Spleen (tissue), 7 donors: ENCODE measurements at regions not wholly inside any gene's neighbourhood (a gene's known extent, or its start where the extent isn't known, plus 50 kb on each side); places are given as distances from the start of the nearest gene placed in this dataset.

Experiments
- CTCF ChIP-seq, 11 experiments: fragments of 200-600 bp in 7 of 11; fragments of 450-650 bp in 4 of 11; sonication (generic) in 4 of 11; IDR thresholded peaks in 8 of 11; conservative IDR thresholded peaks in 3 of 11; 1 replicate in 7 of 11; 2 replicates in 4 of 11; pipeline versions ENCODE4 v1.4.0 to v1.8.0; 2016 to 2021; ENCODE audit warnings: antibody characterized with exemption in 11 of 11, inconsistent platforms in 4 of 11, mild to moderate bottlenecking in 1 of 11
- POLR2A ChIP-seq, 3 donors: fragments of 450-650 bp; IDR thresholded peaks; one replicate each; pipeline ENCODE4 v1.5.1; 2017; ENCODE audit warnings: antibody characterized with exemption in 3 of 3, mild to moderate bottlenecking in 1 of 3
- POLR2AphosphoS5 ChIP-seq, 3 donors: sonication (generic); formaldehyde crosslinking; IDR thresholded peaks; one replicate each; pipeline ENCODE4 v1.5.1; 2017; ENCODE audit warnings: antibody characterized with exemption in 3 of 3
- donor health status: DM: no; HTN: no; CAD: no; lungs with moderate emphysema.
- donor health status: DM: no; HTN: no; CAD: no.
- donor health status: DM: no; HTN: no; CAD: no.

- TF ChIP-seq CTCF (IDR thresholded peaks at IDR 0.05 in 8 of 11, conservative IDR thresholded peaks at IDR 0.05 in 3 of 11) (no peak), POLR2AphosphoS5 (IDR thresholded peaks at IDR 0.05) (no peak), POLR2A (IDR thresholded peaks at IDR 0.05) (no peak)
Observed at GRCh38 chr1:234726359-234726943, 116.5 kb upstream of the IRF2BP2 start.
